ENCODE measurements at regions not wholly inside any gene's neighbourhood (a gene's known extent, or its start where the extent isn't known, plus 50 kb on each side); places are given as distances from the start of the nearest gene placed in this dataset.
A peak's percentile ranks its signal among the peaks of the same experiment; 100 is the strongest.

DNA sequence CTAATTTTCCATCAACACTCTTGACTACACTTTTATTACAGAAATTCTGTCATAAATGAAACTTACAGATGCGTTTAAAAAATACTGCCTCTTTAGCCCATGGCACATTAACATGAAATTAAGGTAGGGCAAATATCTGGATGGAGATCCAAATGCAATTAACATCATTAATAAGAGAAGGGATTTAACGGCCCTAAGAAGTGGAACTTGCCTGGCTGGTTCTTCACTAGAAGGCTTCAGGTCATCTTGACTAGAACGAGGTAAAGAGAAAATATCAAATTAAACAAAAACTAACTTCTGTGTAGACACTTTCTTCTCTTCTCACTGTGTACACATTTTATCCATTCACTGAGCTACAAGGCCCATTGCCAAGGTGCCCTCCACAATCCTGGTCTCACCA is 1093.4 kb downstream of the EFNB2 start:
- TF ChIP-seq, protein P1, sequence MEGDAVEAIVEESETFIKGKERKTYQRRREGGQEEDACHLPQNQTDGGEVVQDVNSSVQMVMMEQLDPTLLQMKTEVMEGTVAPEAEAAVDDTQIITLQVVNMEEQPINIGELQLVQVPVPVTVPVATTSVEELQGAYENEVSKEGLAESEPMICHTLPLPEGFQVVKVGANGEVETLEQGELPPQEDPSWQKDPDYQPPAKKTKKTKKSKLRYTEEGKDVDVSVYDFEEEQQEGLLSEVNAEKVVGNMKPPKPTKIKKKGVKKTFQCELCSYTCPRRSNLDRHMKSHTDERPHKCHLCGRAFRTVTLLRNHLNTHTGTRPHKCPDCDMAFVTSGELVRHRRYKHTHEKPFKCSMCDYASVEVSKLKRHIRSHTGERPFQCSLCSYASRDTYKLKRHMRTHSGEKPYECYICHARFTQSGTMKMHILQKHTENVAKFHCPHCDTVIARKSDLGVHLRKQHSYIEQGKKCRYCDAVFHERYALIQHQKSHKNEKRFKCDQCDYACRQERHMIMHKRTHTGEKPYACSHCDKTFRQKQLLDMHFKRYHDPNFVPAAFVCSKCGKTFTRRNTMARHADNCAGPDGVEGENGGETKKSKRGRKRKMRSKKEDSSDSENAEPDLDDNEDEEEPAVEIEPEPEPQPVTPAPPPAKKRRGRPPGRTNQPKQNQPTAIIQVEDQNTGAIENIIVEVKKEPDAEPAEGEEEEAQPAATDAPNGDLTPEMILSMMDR (IDR thresholded peaks at IDR 0.05; ENCODE audit: unreplicated experiment in 3 of 3) = no peak
- Mint-ChIP-seq H3K4me3 (no peak overlapping the region), H3K36me3 (ENCODE audit: low read depth) (no peaks in the 10 kb centered on the region), H3K9me3 (no peaks in the 10 kb centered on the region), H3K27ac (peak overlapping the region in 1 of 3 experiments; percentile 1), H3K4me1 (peaks cover 6% of the 10 kb centered on the region), H3K27me3 (ENCODE audit: low read depth) (no peaks in the 10 kb centered on the region)

DNA sequence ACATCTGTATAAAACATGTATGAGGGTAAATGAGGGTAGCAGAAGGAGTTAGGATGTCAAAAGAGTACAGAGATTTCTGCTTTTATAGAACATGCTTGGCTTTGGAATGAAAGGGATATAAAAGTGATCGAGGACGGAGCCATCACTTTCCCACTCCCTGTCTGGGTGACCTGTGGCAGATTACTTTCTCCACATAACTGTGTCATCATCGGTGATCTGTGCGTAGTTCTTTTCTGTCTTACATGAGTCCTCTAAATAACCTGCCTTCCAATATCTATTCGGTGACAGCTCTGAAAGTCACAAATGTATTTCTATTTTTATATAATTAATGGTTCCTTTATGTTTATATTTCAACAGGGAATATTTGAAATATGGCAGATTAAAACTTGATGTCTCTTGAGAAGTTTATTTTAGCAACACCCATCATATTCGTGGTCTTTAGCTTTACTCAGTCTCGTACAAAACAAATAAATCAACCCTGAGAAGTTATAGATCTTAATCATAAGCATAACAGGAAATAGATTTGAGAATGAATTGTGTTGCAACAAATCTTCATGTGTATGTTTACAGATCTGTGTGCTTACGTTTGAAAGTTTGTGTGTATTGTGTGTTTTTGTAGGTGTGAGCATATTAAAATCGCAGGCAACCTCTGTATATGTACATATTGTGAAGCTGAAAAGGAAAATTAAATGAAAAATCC is 1094.3 kb downstream of the EFNB2 start:
- no peaks in the 10 kb centered on the region for H3K9me3 Mint-ChIP-seq

DNA sequence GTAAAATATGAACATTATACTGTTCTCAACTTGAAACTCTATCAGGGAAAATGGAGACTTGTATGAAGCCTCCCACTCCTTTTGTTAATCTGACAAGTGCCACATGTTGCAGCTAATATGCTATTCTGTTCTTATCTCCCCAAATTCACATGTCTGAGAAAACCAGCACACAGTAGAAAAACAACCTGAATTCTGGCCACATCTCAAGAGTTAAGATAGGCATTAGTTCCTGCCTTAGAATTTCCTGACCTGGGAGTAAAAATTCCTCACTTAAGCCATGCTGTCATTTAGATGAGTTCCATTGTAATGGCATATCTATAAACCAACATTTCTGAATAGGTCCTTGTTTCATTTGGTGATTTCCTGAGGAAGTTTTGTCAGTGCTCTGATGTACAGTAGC is 1098.5 kb downstream of the EFNB2 start:
- H3K9me3 Mint-ChIP-seq = no peaks in the 10 kb centered on the region
- no peaks in the 10 kb centered on the region for H3K27me3 Mint-ChIP-seq (ENCODE audit: low read depth)
- no peaks in the 10 kb centered on the region for H3K4me1 Mint-ChIP-seq
- no peak overlapping the region for H3K4me3 Mint-ChIP-seq
- peak overlapping the region in 2 of 3 experiments; percentile 24 to 31 for H3K27ac Mint-ChIP-seq
- TF ChIP-seq, protein P1 (IDR thresholded peaks at IDR 0.05; ENCODE audit: unreplicated experiment in 3 of 3) = no peak
- no peaks in the 10 kb centered on the region for H3K36me3 Mint-ChIP-seq (ENCODE audit: low read depth)

More for the DNA sequence above, 1094.3 kb downstream of the EFNB2 start:
- no peaks in the 10 kb centered on the region for H3K27me3 Mint-ChIP-seq (ENCODE audit: low read depth)
- H3K27ac Mint-ChIP-seq = peak overlapping the region in 1 of 3 experiments; percentile 84
- H3K4me1 Mint-ChIP-seq = peaks cover 6% of the 10 kb centered on the region
- H3K4me3 Mint-ChIP-seq = no peak overlapping the region
- no peaks in the 10 kb centered on the region for H3K36me3 Mint-ChIP-seq (ENCODE audit: low read depth)
- TF ChIP-seq, protein P1 (IDR thresholded peaks at IDR 0.05; ENCODE audit: unreplicated experiment in 3 of 3) = no peak

DNA sequence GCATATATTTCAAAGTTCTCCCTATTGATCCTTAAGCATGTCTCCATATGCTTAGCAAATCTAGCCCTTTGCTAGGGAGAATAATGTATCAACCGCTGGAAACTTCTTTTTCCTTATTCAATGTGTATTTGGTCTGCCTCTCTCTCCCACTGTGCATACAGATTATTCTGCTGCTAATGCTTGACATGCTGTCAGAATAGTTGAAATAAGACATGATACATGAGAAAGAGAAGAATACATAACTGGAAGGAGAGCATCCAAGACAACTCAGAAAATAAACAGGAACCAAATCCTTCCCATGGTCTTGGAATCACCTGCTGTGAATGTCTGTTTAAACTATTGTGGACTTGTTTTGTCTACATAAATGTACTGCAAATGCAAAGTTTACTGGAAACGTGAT is 1103.0 kb downstream of the EFNB2 start:
- Mint-ChIP-seq H3K4me1 (no peaks in the 10 kb centered on the region), H3K36me3 (ENCODE audit: low read depth) (no peaks in the 10 kb centered on the region), H3K9me3 (no peaks in the 10 kb centered on the region), H3K4me3 (no peak overlapping the region), H3K27ac (no peak overlapping the region), H3K27me3 (ENCODE audit: low read depth) (no peaks in the 10 kb centered on the region)
- TF ChIP-seq, protein P1 (IDR thresholded peaks at IDR 0.05; ENCODE audit: unreplicated experiment in 3 of 3) = no peak

DNA sequence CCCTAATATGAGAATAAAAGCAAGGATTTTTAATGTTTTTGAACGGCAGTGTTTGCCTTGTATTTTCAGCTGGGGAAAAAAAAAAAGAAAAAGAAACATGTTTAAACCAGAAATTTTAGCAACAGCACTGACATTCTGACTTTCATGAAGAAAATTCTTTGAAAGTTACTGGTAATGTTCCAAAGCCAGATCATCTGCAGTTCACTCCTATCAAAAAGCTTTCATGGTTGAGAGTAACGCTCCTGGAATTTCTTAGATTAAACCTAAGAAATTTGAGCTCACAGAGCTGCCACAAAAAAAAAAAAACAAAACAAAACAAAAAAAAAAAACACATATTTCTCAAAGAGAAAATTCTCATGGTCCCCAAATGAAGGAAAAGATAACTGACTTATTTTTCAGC is 1106.7 kb downstream of the EFNB2 start:
- Mint-ChIP-seq H3K4me1 (no peaks in the 10 kb centered on the region), H3K4me3 (no peak overlapping the region), H3K27ac (no peak overlapping the region), H3K9me3 (no peaks in the 10 kb centered on the region), H3K27me3 (ENCODE audit: low read depth) (no peaks in the 10 kb centered on the region), H3K36me3 (ENCODE audit: low read depth) (no peaks in the 10 kb centered on the region)
- TF ChIP-seq, protein P1 (IDR thresholded peaks at IDR 0.05; ENCODE audit: unreplicated experiment in 3 of 3) = no peak

DNA sequence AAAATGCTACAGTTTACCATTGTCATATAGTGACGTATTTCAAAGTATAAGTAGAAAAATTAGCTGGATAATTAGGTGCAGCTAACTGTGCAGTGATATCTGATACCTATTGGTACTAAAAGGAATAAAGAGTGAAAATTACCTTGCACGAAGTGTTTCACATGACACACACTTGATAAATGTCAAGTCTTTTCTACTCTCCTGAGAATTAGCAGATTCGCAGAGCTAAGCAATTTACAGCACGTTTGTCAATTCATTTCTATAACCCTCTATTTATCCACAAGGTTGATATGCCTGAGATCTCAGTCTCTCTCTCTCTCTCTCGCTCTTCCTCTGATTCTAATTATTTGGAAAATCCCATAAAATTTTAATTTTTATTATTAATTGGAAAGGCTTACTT is 1109.0 kb downstream of the EFNB2 start:
- Mint-ChIP-seq H3K9me3 (no peaks in the 10 kb centered on the region), H3K4me1 (no peaks in the 10 kb centered on the region), H3K4me3 (no peak overlapping the region), H3K27me3 (ENCODE audit: low read depth) (no peaks in the 10 kb centered on the region), H3K36me3 (ENCODE audit: low read depth) (no peaks in the 10 kb centered on the region), H3K27ac (no peak overlapping the region)
- TF ChIP-seq, protein P1 (IDR thresholded peaks at IDR 0.05; ENCODE audit: unreplicated experiment in 3 of 3) = no peak
